Natural killer cell (primary cell): ENCODE measurements at regions not wholly inside any gene's neighbourhood (a gene's known extent, or its start where the extent isn't known, plus 50 kb on each side); places are given as distances from the start of the nearest gene placed in this dataset.

ENCODE experiments used
- ATAC-seq, 3 donors: fragments of 150-1000 bp in 2 of 3; fragments of 200-7000 bp in 1 of 3; cut with Tn5 transposase; 1 replicate in 1 of 3; 2 replicates in 2 of 3; pipeline ENCODE4 v1.10.0; 2021; ENCODE audit warnings: mild to moderate bottlenecking in 2 of 3, moderate library complexity in 2 of 3
- DNase-seq, 2 donors: peaks; one replicate each; pipeline versions ENCODE4 v3.0.0 to v3.0.0-alpha.2; 2013 to 2021; ENCODE audit warnings: mixed read lengths in 1 of 2
- H3K27ac ChIP-seq: one replicate; pipeline ENCODE4 v1.5.1; 2013; ENCODE audit warnings: mild to moderate bottlenecking, low read length
- H3K27me3 ChIP-seq: one replicate; pipeline ENCODE4 v1.6.1; 2013; ENCODE audit warnings: low read length; ENCODE audit not compliant: control insufficient read depth, insufficient read depth
- H3K36me3 ChIP-seq: one replicate; pipeline ENCODE4 v1.6.1; 2013; ENCODE audit warnings: low read length; ENCODE audit not compliant: control insufficient read depth, insufficient read depth
- H3K4me1 ChIP-seq: one replicate; pipeline ENCODE4 v1.6.1; 2013; ENCODE audit warnings: low read length; ENCODE audit not compliant: control insufficient read depth, insufficient read depth
- H3K4me3 ChIP-seq: one replicate; pipeline ENCODE4 v1.5.1; 2013; ENCODE audit warnings: low read length
- H3K9me3 ChIP-seq: one replicate; pipeline ENCODE4 v1.6.1; 2013; ENCODE audit warnings: low read length; ENCODE audit not compliant: control insufficient read depth, insufficient read depth
- H3K27ac Mint-ChIP-seq, 2 donors: one replicate each; pipeline ENCODE4 v1.8.0; 2022; ENCODE audit warnings: mild to moderate bottlenecking in 2 of 2, mixed read lengths in 2 of 2, moderate library complexity in 1 of 2
- H3K27me3 Mint-ChIP-seq, 2 donors: one replicate each; pipeline ENCODE4 v1.8.0; 2022; ENCODE audit warnings: low read depth in 2 of 2, mixed read lengths in 2 of 2
- H3K36me3 Mint-ChIP-seq: one replicate; pipeline ENCODE4 v1.8.0; 2022; ENCODE audit warnings: mixed read lengths
- H3K4me1 Mint-ChIP-seq, 2 donors: one replicate each; pipeline ENCODE4 v1.8.0; 2022; ENCODE audit warnings: mixed read lengths in 2 of 2
- H3K4me3 Mint-ChIP-seq: one replicate; pipeline ENCODE4 v1.8.0; 2022; ENCODE audit warnings: mild to moderate bottlenecking, moderate library complexity, mixed read lengths
- H3K9me3 Mint-ChIP-seq, 2 donors: one replicate each; pipeline ENCODE4 v1.8.0; 2022; ENCODE audit warnings: mixed read lengths in 2 of 2
- WGBS: methylation state at CpG from one replicate; pipeline ENCODE4 v1.1.7; 2013; ENCODE audit warnings: missing lambda C conversion rate; ENCODE audit not compliant: insufficient coverage; 5-methylcytosine and 5-hydroxymethylcytosine counted together
- intact Hi-C: fragments of 100-400 bp; cut with micrococcal nuclease; formaldehyde crosslinking; loops from one replicate; pipeline ENCODE4 v1.14.2; 2022
- TF ChIP-seq, protein P1 (sequence below): fragments of 200-600 bp; IDR thresholded peaks from one replicate; pipeline ENCODE4 v1.8.0; 2022; ENCODE audit warnings: antibody characterized with exemption

DNA sequence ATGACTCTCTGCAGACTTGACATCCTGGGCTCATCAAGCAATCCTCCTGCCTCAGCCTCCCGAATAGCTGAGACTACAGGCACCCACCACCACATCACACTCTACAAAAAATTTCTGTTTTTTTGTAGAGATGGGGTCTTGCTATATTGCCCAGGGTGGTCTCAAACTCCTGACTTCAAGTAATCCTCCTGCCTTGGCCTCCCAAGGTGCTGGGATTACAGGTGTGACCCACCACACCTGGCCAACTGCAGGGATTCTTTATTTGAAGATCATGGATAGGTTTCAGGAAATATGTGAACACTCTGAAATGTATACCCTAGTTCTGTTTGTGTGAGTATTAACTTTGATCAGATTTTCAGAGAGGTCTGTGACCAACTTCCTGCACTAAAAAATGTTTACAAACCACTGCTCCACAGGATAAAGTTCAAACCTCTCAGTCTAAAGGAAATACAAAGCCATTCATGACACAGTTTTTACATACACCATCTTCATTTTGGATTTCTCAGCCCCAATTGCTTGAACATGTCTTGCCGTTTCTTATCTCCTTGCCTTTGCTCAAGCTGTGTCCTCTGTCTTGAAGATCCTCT, 252.3 kb upstream of the FGGY start:
- peak overlapping the region; percentile 71 for H3K4me3 Mint-ChIP-seq
- H3K4me1 Mint-ChIP-seq, result peaks cover 37 to 44% of the 10 kb centered on the region in 2 donors
- WGBS, result 72% methylated on average over 2 of the region's 2 CpGs
- intact Hi-C loops, result loop anchor here (5.0 to 10.0 kb wide), 4 partner anchors 37 to 260 kb away; partner anchors contain the start of genes FGGY and JUN
- peaks cover 0 to 4% of the 10 kb centered on the region in 2 donors for H3K27me3 Mint-ChIP-seq
- no peaks in the 10 kb centered on the region for H3K36me3 Mint-ChIP-seq
- peak in 1 of 2 donors; percentile 24 for DNase-seq
- Histone ChIP-seq H3K4me3 (no peak overlapping the region), H3K4me1 (peaks cover 42% of the 10 kb centered on the region), H3K9me3 (no peaks in the 10 kb centered on the region), H3K27ac (peak overlapping the region; percentile 67), H3K27me3 (no peaks in the 10 kb centered on the region), H3K36me3 (no peaks in the 10 kb centered on the region)
- H3K27ac Mint-ChIP-seq, result peak overlapping the region; percentile 80 to 84
- TF ChIP-seq, protein P1, sequence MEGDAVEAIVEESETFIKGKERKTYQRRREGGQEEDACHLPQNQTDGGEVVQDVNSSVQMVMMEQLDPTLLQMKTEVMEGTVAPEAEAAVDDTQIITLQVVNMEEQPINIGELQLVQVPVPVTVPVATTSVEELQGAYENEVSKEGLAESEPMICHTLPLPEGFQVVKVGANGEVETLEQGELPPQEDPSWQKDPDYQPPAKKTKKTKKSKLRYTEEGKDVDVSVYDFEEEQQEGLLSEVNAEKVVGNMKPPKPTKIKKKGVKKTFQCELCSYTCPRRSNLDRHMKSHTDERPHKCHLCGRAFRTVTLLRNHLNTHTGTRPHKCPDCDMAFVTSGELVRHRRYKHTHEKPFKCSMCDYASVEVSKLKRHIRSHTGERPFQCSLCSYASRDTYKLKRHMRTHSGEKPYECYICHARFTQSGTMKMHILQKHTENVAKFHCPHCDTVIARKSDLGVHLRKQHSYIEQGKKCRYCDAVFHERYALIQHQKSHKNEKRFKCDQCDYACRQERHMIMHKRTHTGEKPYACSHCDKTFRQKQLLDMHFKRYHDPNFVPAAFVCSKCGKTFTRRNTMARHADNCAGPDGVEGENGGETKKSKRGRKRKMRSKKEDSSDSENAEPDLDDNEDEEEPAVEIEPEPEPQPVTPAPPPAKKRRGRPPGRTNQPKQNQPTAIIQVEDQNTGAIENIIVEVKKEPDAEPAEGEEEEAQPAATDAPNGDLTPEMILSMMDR, result no peak
- H3K9me3 Mint-ChIP-seq, result no peaks in the 10 kb centered on the region
- peak in 1 of 3 donors; percentile 27 for ATAC-seq

DNA sequence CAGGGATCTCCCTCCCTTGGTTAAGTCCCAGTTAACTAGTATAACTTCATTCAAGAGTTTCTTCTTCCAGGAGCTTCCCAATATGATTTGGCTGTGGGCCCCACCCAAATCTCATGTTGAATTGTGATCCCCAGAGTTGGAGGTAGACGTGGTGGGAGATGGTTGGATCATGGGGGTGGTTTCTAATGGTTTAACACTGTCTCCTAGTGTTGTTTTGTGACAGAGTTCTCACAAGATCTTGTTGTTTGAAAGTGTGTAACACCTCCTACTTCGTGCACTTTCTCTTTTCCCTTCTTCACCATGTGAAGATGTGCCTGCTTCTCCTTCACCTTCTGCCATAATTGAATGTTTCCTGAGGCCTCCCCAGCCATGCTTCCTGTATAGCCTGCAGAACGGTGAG, 251.8 kb upstream of the FGGY start:
- Mint-ChIP-seq H3K36me3 (no peaks in the 10 kb centered on the region), H3K4me1 (peaks cover 37 to 44% of the 10 kb centered on the region in 2 donors), H3K9me3 (no peaks in the 10 kb centered on the region), H3K27me3 (peaks cover 0 to 4% of the 10 kb centered on the region in 2 donors), H3K4me3 (peak overlapping the region; percentile 71), H3K27ac (peak overlapping the region; percentile 80 to 84)
- ATAC-seq, result peak; percentile 47 to 60 (median 58)
- DNase-seq, result peak in 1 of 2 donors; percentile 21
- peaks cover 42% of the 10 kb centered on the region for H3K4me1 ChIP-seq
- no peaks in the 10 kb centered on the region for H3K9me3 ChIP-seq
- no peak overlapping the region for H3K4me3 ChIP-seq
- H3K27ac ChIP-seq, result peak overlapping the region; percentile 67
- WGBS, result 24% methylated on average over 2 of the region's 3 CpGs
- intact Hi-C loops, result loop anchor here (5.0 to 10.0 kb wide), 4 partner anchors 38 to 260 kb away; partner anchors contain the start of genes FGGY and JUN
- no peaks in the 10 kb centered on the region for H3K27me3 ChIP-seq
- TF ChIP-seq, protein P1, result no peak
- H3K36me3 ChIP-seq, result no peaks in the 10 kb centered on the region

DNA sequence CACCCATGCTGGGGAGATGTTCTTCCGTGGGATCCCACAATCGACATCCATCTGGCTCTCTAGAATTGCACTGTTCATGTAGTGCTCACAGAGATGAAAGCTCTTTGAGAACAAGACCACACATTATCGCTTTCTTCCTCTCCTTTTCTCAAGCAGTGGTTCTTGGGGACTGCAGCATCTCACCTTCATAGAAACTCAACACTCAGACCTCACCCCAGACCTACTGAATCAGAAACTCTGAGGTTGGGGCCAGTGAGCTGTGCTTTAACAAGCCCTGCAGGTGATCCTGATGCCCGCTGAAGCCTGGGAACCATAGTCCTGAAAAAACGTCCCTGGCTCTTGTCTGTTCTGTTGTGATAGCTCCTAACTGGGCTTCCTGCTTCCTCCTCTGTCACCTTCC, 251.3 kb upstream of the FGGY start:
- no peak overlapping the region for H3K4me3 ChIP-seq
- DNase-seq (no peak), ATAC-seq (peak in 2 of 3 donors; percentile 14 to 20)
- Mint-ChIP-seq H3K27me3 (peaks cover 0 to 4% of the 10 kb centered on the region in 2 donors), H3K27ac (peak overlapping the region; percentile 80 to 84), H3K36me3 (no peaks in the 10 kb centered on the region), H3K4me1 (peaks cover 37 to 44% of the 10 kb centered on the region in 2 donors), H3K4me3 (peak overlapping the region; percentile 71), H3K9me3 (no peaks in the 10 kb centered on the region)
- 74% methylated on average over 5 of the region's 5 CpGs for WGBS
- intact Hi-C loops, result loop anchor here (2.0 to 10.0 kb wide), 5 partner anchors 25 to 261 kb away; partner anchors contain the start of genes FGGY and JUN
- peaks cover 42% of the 10 kb centered on the region for H3K4me1 ChIP-seq
- no peaks in the 10 kb centered on the region for H3K27me3 ChIP-seq
- H3K27ac ChIP-seq, result peak overlapping the region; percentile 67
- H3K9me3 ChIP-seq, result no peaks in the 10 kb centered on the region
- H3K36me3 ChIP-seq, result no peaks in the 10 kb centered on the region
- TF ChIP-seq, protein P1, result no peak
